Psoas muscle (tissue), 7 donors: ENCODE measurements at regions not wholly inside any gene's neighbourhood (a gene's known extent, or its start where the extent isn't known, plus 50 kb on each side); places are given as distances from the start of the nearest gene placed in this dataset.

Source experiments
- ATAC-seq, 4 donors: fragments of 200-7000 bp; cut with Tn5 transposase; one replicate each; pipeline ENCODE4 v1.9.1; 2020; ENCODE audit warnings: moderate library complexity in 3 of 4, mild to moderate bottlenecking in 2 of 4
- DNase-seq, 2 donors: peaks; one replicate each; pipeline ENCODE4 v3.0.0-alpha.2; 2020
- H3K27ac ChIP-seq: fragments of 200-600 bp; one replicate; pipeline ENCODE4 v1.8.0; 2022
- H3K27me3 ChIP-seq, 3 donors: fragments of 200-600 bp in 1 of 3; one replicate each; pipeline versions ENCODE4 v1.6.1 to v1.8.0; 2013 to 2022; ENCODE audit warnings: low read length in 2 of 3, mild to moderate bottlenecking in 2 of 3, moderate library complexity in 1 of 3; ENCODE audit not compliant: insufficient read depth in 3 of 3
- H3K36me3 ChIP-seq, 2 donors: fragments of 200-600 bp in 1 of 2; one replicate each; pipeline versions ENCODE4 v1.6.1 to v1.8.0; 2013 to 2022; ENCODE audit warnings: low read depth in 1 of 2, mild to moderate bottlenecking in 1 of 2, moderate library complexity in 1 of 2; ENCODE audit not compliant: insufficient read depth in 1 of 2
- H3K4me1 ChIP-seq: fragments of 200-600 bp; one replicate; pipeline ENCODE4 v1.8.0; 2022
- H3K4me3 ChIP-seq: fragments of 200-600 bp; one replicate; pipeline ENCODE4 v1.8.0; 2022; ENCODE audit warnings: mild to moderate bottlenecking
- H3K9me3 ChIP-seq: fragments of 200-600 bp; one replicate; pipeline ENCODE4 v1.8.0; 2022
- WGBS, 3 donors: extraction: QIAGEN DNeasy Blood & Tissue Kit; methylation state at CpG; one replicate each; pipeline versions ENCODE4 v1.1.6 to v1.1.7; 2013; 5-methylcytosine and 5-hydroxymethylcytosine counted together
- intact Hi-C, 2 donors: fragments of 100-400 bp; cut with DNase I; formaldehyde crosslinking; loops; one replicate each; pipeline versions ENCODE4 v1.11.0 to v1.14.2; 2022
- TF ChIP-seq, protein P1 (sequence below): fragments of 200-600 bp; IDR thresholded peaks from one replicate; pipeline ENCODE4 v1.8.0; 2022; ENCODE audit warnings: antibody characterized with exemption
- donor health status: healthy with polysubstance abuse.
- donor health status: DM: no; HTN: no; CAD: no; lungs with moderate emphysema.
- donor health status: Bipolar disorder and iron deficiency.
- donor health status: healthy.
- donor health status: DM: yes; HTN: yes; CAD: no.
- donor health status: DM: no; HTN: no; CAD: no.
- donor health status: DM: yes; HTN: yes; CAD: no.

DNA sequence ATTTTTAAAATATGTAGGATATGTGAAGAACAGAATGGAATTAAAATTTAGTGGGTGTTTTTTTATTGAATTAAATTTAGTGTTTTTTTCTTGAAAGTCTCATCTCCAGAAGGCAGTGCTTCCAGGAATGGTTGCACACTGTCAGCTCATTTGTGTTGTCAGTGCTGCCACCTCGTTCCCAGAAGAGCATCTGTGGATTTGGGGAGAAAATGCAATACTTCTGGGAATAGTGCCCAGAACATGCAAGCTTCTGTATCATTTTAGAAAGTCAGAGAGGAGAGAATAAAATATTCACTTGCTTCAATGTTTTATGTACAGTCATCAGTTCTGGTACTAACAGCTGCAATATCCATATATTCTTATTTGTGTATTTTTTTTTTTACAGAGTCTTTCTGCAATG is 608.8 kb downstream of the PCDH7 start:
- Histone ChIP-seq H3K27ac (no peak overlapping the region), H3K27me3 (no peaks in the 10 kb centered on the region), H3K4me3 (no peak overlapping the region), H3K36me3 (no peaks in the 10 kb centered on the region), H3K9me3 (no peaks in the 10 kb centered on the region), H3K4me1 (no peaks in the 10 kb centered on the region)
- intact Hi-C loops: no loop called here
- 17 to 32% (median 19%) methylated on average over 1 of the region's 1 CpG for WGBS, 3 donors
- no peak for DNase-seq
- ATAC-seq: no peak
- TF ChIP-seq, protein P1, sequence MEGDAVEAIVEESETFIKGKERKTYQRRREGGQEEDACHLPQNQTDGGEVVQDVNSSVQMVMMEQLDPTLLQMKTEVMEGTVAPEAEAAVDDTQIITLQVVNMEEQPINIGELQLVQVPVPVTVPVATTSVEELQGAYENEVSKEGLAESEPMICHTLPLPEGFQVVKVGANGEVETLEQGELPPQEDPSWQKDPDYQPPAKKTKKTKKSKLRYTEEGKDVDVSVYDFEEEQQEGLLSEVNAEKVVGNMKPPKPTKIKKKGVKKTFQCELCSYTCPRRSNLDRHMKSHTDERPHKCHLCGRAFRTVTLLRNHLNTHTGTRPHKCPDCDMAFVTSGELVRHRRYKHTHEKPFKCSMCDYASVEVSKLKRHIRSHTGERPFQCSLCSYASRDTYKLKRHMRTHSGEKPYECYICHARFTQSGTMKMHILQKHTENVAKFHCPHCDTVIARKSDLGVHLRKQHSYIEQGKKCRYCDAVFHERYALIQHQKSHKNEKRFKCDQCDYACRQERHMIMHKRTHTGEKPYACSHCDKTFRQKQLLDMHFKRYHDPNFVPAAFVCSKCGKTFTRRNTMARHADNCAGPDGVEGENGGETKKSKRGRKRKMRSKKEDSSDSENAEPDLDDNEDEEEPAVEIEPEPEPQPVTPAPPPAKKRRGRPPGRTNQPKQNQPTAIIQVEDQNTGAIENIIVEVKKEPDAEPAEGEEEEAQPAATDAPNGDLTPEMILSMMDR: no peak

DNA sequence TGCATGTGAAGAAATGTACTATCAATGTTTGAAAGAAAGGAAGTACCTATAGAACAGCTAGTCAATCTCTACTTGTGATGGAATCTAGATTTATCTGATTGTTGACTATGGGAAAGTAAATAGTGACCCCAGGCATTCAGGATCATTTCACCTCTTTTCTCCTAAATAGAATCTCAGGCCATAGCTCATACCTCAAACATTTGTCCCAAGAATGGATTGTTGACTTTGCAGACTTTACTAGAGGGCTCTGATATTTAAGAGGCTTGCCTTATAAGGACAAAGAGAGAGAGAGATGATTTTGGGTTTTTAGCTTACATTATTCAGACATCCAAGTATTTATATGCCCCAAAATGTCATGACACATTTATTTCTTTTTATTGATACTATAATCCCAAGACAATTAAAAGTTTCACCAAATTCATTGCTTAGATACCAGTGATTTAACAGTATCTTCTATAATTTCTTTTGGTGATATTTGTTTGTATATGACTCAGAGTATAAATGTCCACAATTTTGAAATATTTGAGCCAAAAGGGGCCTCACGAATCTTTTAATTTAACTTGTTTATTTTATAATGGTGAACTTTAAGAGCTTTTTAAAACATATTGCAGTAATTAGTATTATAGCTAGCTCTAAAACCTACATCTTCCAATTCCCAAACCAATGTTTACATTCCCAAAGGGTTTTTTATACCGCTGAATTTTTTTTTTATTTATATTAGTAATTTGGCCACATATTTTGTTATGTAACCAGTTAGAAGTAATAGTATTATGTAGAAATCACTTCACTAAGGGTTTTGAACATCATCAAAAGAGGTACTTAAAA is 614.1 kb downstream of the PCDH7 start:
- ATAC-seq (no peak), DNase-seq (no peak)
- Histone ChIP-seq H3K4me1 (no peaks in the 10 kb centered on the region), H3K9me3 (no peaks in the 10 kb centered on the region), H3K27me3 (no peaks in the 10 kb centered on the region), H3K4me3 (no peak overlapping the region), H3K36me3 (no peaks in the 10 kb centered on the region), H3K27ac (no peak overlapping the region)
- TF ChIP-seq, protein P1: no peak
- intact Hi-C loops: no loop called here
- 52 to 76% (median 75%) methylated on average over 2 of the region's 2 CpGs for WGBS, 3 donors

DNA sequence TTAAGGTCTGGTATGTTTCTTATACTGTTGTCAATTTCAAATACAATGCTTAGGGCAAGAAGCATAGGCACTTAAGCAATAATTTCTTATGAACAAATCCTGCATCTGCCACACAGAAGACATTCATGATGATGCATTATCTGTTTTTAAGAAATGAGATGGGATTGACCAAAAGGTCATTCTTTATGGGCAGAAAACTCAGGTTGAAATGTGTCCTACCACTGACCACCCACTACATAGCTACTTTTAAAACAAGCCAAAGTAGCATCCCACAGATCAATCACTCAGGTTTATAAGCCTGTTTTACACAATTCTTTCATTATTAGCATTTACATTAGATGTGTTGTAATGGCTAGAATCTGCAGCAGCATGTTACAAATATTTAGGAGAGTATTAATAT is 617.8 kb downstream of the PCDH7 start:
- Histone ChIP-seq H3K4me1 (no peaks in the 10 kb centered on the region), H3K36me3 (no peaks in the 10 kb centered on the region), H3K9me3 (no peaks in the 10 kb centered on the region), H3K27ac (no peak overlapping the region), H3K27me3 (no peaks in the 10 kb centered on the region), H3K4me3 (no peak overlapping the region)
- intact Hi-C loops: no loop called here
- DNase-seq (no peak), ATAC-seq (no peak)
- TF ChIP-seq, protein P1: no peak

DNA sequence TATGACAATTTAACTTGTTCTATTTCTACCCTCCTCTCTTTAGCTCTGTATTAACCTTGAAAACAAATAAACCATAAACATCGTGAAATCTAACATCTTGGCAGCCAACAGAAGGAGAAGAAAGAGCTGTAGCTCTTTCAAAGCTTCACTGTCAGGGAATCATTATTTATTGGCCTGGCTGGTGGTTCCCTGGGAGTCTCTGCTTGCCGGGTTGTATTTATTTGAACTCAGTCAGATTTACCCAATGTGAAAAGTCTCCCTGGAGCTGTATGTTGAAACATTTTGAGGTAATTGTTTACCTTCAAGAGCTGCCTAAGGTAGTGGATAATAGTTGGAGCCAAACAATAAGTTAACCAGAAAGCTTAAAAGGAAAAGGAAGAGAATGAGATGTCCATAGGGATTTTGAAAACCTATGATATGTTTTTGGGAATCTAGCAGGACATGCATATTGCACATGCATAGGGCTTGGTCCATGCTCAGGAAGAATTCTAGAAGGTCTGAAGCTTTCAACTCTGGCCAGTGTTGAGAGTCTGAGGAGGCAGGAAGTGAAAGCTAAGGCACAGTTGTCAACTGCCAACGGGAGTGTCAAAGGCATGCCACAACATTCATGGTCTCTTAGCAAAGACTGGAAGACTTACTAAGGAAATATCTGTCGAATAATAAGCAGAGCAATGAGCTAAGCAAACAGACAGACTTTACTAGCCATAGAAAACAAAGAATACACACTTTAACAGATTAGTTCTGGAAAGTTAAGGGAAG is 621.6 kb downstream of the PCDH7 start:
- TF ChIP-seq, protein P1: no peak
- no peaks in the 10 kb centered on the region for H3K9me3 ChIP-seq
- H3K27ac ChIP-seq: no peak overlapping the region
- H3K27me3 ChIP-seq: no peaks in the 10 kb centered on the region
- intact Hi-C loops: no loop called here
- WGBS, 3 donors: 48 to 63% (median 62%) methylated on average over 4 of the region's 4 CpGs
- H3K4me3 ChIP-seq: no peak overlapping the region
- H3K4me1 ChIP-seq: no peaks in the 10 kb centered on the region
- no peak for ATAC-seq
- H3K36me3 ChIP-seq: no peaks in the 10 kb centered on the region
- no peak for DNase-seq
